Stimulated activated CD4-positive, alpha-beta T cell treated with anti-CD3 and anti-CD28 coated beads, Interleukin-4, amount 100 ng/mL, for 48 hours (primary cell): ENCODE measurements at regions not wholly inside any gene's neighbourhood (a gene's known extent, or its start where the extent isn't known, plus 50 kb on each side); places are given as distances from the start of the nearest gene placed in this dataset.

Source experiments
- DNase-seq, 2 donors: peaks; one replicate each; pipeline ENCODE4 v3.0.0-alpha.2; 2020; ENCODE audit warnings: low read depth in 2 of 2

- DNase-seq: peak; percentile 34 to 47
These were observed 89.7 kb upstream of the PARP11 start for GRCh38 chr12:3962631-3963483.

- no peak for DNase-seq
These were observed 88.4 kb upstream of the PARP11 start for GRCh38 chr12:3961591-3961990.

- DNase-seq: no peak
These were observed 86.8 kb upstream of the PARP11 start for GRCh38 chr12:3959799-3960560.

GRCh38 chr12:3958534-3958933 lies 85.3 kb upstream of the PARP11 start:
- no peak for DNase-seq

- no peak for DNase-seq
These were observed 78.4 kb upstream of the PARP11 start for GRCh38 chr12:3951380-3952135.

GRCh38 chr12:3950714-3951320 lies 77.6 kb upstream of the PARP11 start:
- no peak for DNase-seq

GRCh38 chr12:3947781-3948180 lies 74.6 kb upstream of the PARP11 start:
- DNase-seq: no peak

GRCh38 chr12:3945671-3946070 lies 72.5 kb upstream of the PARP11 start:
- no peak for DNase-seq

- no peak for DNase-seq
These were observed 71.4 kb upstream of the PARP11 start for GRCh38 chr12:3944620-3945019.

GRCh38 chr12:3938042-3938544 lies 64.9 kb upstream of the PARP11 start:
- no peak for DNase-seq

GRCh38 chr12:3935078-3935477 lies 61.9 kb upstream of the PARP11 start:
- no peak for DNase-seq

GRCh38 chr12:3933819-3934192 lies 60.6 kb upstream of the PARP11 start:
- no peak for DNase-seq

GRCh38 chr12:3933074-3933818 lies 60.0 kb upstream of the PARP11 start:
- no peak for DNase-seq

GRCh38 chr12:3931776-3932175 lies 58.6 kb upstream of the PARP11 start:
- no peak for DNase-seq

GRCh38 chr12:3931206-3931605 lies 58.0 kb upstream of the PARP11 start:
- no peak for DNase-seq

- DNase-seq: no peak
These were observed 56.8 kb upstream of the PARP11 start for GRCh38 chr12:3929875-3930615.

GRCh38 chr12:3928538-3929184 lies 55.5 kb upstream of the PARP11 start:
- DNase-seq: no peak

GRCh38 chr12:3925621-3926020 lies 52.4 kb upstream of the PARP11 start:
- DNase-seq: no peak

- DNase-seq: no peak
These were observed 51.6 kb upstream of the PARP11 start for GRCh38 chr12:3924761-3925160.

GRCh38 chr12:3923021-3923420 lies 49.8 kb upstream of the PARP11 start:
- no peak for DNase-seq
